ENCODE measurements at regions not wholly inside any gene's neighbourhood (a gene's known extent, or its start where the extent isn't known, plus 50 kb on each side); places are given as distances from the start of the nearest gene placed in this dataset.

DNA sequence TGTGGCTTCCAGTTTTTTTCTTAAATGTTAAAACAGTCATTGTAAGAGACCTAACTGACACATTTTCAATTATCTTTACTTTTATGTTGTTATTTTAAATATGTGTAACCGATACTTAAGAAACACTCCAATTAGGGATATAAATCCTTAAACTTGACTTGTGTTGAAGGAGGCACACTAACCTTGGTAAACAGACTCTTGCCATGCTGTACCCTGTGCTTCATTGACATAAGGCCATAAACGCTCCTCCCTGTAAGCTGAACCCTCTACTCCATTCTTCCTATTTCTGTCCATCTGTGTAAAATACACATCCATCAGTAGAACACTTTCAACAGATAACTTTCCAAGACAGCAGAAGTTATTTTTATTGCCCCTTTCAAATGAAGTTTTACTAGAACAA, 780.5 kb upstream of the FAM98A start:
- Histone ChIP-seq H3K9me3 (ENCODE audit: control insufficient read depth in 5 of 5, low read length in 5 of 5) (no peaks in the 10 kb centered on the region), H3K4me1 (ENCODE audit: control insufficient read depth in 5 of 5, insufficient read depth in 5 of 5, low read length in 5 of 5) (no peaks in the 10 kb centered on the region), H3K4me3 (ENCODE audit: low read depth in 1 of 5, low read length in 5 of 5) (no peak overlapping the region), H3K27me3 (ENCODE audit: control insufficient read depth in 5 of 5, insufficient read depth in 4 of 5, low read length in 5 of 5) (no peaks in the 10 kb centered on the region), H3K27ac (ENCODE audit: low read depth, low read length) (no peak overlapping the region), H3K36me3 (ENCODE audit: control insufficient read depth in 5 of 5, insufficient read depth in 5 of 5, low read length in 5 of 5) (no peaks in the 10 kb centered on the region), H3K9ac (ENCODE audit: low read length in 5 of 5) (no peak overlapping the region)

GRCh38 chr2:34373586-34374233, 774.6 kb upstream of the FAM98A start:
- H3K36me3 ChIP-seq (ENCODE audit: control insufficient read depth in 5 of 5, insufficient read depth in 5 of 5, low read length in 5 of 5): no peaks in the 10 kb centered on the region
- no peak overlapping the region for H3K4me3 ChIP-seq (ENCODE audit: low read depth in 1 of 5, low read length in 5 of 5)
- H3K27me3 ChIP-seq (ENCODE audit: control insufficient read depth in 5 of 5, insufficient read depth in 4 of 5, low read length in 5 of 5): no peaks in the 10 kb centered on the region
- no peaks in the 10 kb centered on the region for H3K4me1 ChIP-seq (ENCODE audit: control insufficient read depth in 5 of 5, insufficient read depth in 5 of 5, low read length in 5 of 5)
- no peak overlapping the region for H3K9ac ChIP-seq (ENCODE audit: low read length in 5 of 5)
- H3K9me3 ChIP-seq (ENCODE audit: control insufficient read depth in 5 of 5, low read length in 5 of 5): no peaks in the 10 kb centered on the region
- no peak overlapping the region for H3K27ac ChIP-seq (ENCODE audit: low read depth, low read length)

DNA sequence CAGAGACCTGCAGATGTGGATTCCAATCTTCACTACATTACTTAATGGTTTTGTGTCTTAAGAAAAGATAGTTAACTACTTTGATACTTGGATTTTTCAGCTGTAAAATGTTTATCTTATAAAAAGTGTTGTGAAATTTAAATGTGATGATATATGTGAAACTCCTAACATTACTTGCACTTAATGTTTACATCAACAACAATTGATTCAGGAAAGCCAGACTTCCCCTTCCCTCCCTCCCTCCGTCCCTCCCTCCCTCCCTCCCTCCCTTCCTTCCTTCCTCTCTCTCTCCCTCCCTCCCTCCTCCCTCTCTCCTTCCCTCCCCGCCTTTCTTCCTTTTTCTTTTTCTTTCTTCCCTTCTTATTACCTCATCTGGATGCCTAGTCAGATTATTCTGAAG, 773.9 kb upstream of the FAM98A start:
- Histone ChIP-seq H3K9me3 (ENCODE audit: control insufficient read depth in 5 of 5, low read length in 5 of 5) (no peaks in the 10 kb centered on the region), H3K4me1 (ENCODE audit: control insufficient read depth in 5 of 5, insufficient read depth in 5 of 5, low read length in 5 of 5) (no peaks in the 10 kb centered on the region), H3K36me3 (ENCODE audit: control insufficient read depth in 5 of 5, insufficient read depth in 5 of 5, low read length in 5 of 5) (no peaks in the 10 kb centered on the region), H3K27me3 (ENCODE audit: control insufficient read depth in 5 of 5, insufficient read depth in 4 of 5, low read length in 5 of 5) (no peaks in the 10 kb centered on the region), H3K4me3 (ENCODE audit: low read depth in 1 of 5, low read length in 5 of 5) (no peak overlapping the region), H3K9ac (ENCODE audit: low read length in 5 of 5) (no peak overlapping the region), H3K27ac (ENCODE audit: low read depth, low read length) (no peak overlapping the region)

GRCh38 chr2:34371711-34372110, 772.6 kb upstream of the FAM98A start:
- H3K27me3 ChIP-seq (ENCODE audit: control insufficient read depth in 5 of 5, insufficient read depth in 4 of 5, low read length in 5 of 5): no peaks in the 10 kb centered on the region
- H3K9ac ChIP-seq (ENCODE audit: low read length in 5 of 5): no peak overlapping the region
- H3K4me1 ChIP-seq (ENCODE audit: control insufficient read depth in 5 of 5, insufficient read depth in 5 of 5, low read length in 5 of 5): no peaks in the 10 kb centered on the region
- no peaks in the 10 kb centered on the region for H3K9me3 ChIP-seq (ENCODE audit: control insufficient read depth in 5 of 5, low read length in 5 of 5)
- no peaks in the 10 kb centered on the region for H3K36me3 ChIP-seq (ENCODE audit: control insufficient read depth in 5 of 5, insufficient read depth in 5 of 5, low read length in 5 of 5)
- no peak overlapping the region for H3K27ac ChIP-seq (ENCODE audit: low read depth, low read length)
- H3K4me3 ChIP-seq (ENCODE audit: low read depth in 1 of 5, low read length in 5 of 5): no peak overlapping the region

GRCh38 chr2:34368304-34368703, 769.2 kb upstream of the FAM98A start:
- no peak overlapping the region for H3K4me3 ChIP-seq (ENCODE audit: low read depth in 1 of 5, low read length in 5 of 5)
- no peak overlapping the region for H3K27ac ChIP-seq (ENCODE audit: low read depth, low read length)
- no peaks in the 10 kb centered on the region for H3K4me1 ChIP-seq (ENCODE audit: control insufficient read depth in 5 of 5, insufficient read depth in 5 of 5, low read length in 5 of 5)
- no peak overlapping the region for H3K9ac ChIP-seq (ENCODE audit: low read length in 5 of 5)
- H3K36me3 ChIP-seq (ENCODE audit: control insufficient read depth in 5 of 5, insufficient read depth in 5 of 5, low read length in 5 of 5): no peaks in the 10 kb centered on the region
- no peaks in the 10 kb centered on the region for H3K9me3 ChIP-seq (ENCODE audit: control insufficient read depth in 5 of 5, low read length in 5 of 5)
- H3K27me3 ChIP-seq (ENCODE audit: control insufficient read depth in 5 of 5, insufficient read depth in 4 of 5, low read length in 5 of 5): no peaks in the 10 kb centered on the region

DNA sequence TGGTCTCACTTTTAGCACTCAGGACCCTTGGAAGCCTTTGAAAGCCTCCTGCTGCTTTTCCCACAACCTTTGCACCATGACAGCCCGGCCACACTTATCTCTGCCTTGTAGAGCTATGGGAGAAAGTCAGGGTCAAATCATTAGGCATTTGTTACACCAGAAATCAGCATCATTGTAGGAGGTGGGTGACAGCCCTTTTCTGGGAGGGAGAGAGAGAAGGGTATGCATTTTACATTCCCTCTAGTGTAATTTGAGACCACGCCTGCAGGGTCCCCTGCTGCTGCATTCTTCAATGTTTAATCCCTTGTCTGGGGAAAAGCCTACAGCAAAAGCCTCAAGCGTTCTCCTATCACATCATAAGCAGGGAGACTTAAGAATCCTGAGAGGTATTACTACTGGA, 766.8 kb upstream of the FAM98A start:
- no peak overlapping the region for H3K27ac ChIP-seq (ENCODE audit: low read depth, low read length)
- no peaks in the 10 kb centered on the region for H3K4me1 ChIP-seq (ENCODE audit: control insufficient read depth in 5 of 5, insufficient read depth in 5 of 5, low read length in 5 of 5)
- H3K9me3 ChIP-seq (ENCODE audit: control insufficient read depth in 5 of 5, low read length in 5 of 5): no peaks in the 10 kb centered on the region
- H3K36me3 ChIP-seq (ENCODE audit: control insufficient read depth in 5 of 5, insufficient read depth in 5 of 5, low read length in 5 of 5): no peaks in the 10 kb centered on the region
- no peak overlapping the region for H3K9ac ChIP-seq (ENCODE audit: low read length in 5 of 5)
- H3K4me3 ChIP-seq (ENCODE audit: low read depth in 1 of 5, low read length in 5 of 5): no peak overlapping the region
- H3K27me3 ChIP-seq (ENCODE audit: control insufficient read depth in 5 of 5, insufficient read depth in 4 of 5, low read length in 5 of 5): no peaks in the 10 kb centered on the region

GRCh38 chr2:34365512-34365911, 766.4 kb upstream of the FAM98A start:
- Histone ChIP-seq H3K27me3 (ENCODE audit: control insufficient read depth in 5 of 5, insufficient read depth in 4 of 5, low read length in 5 of 5) (no peaks in the 10 kb centered on the region), H3K27ac (ENCODE audit: low read depth, low read length) (no peak overlapping the region), H3K9ac (ENCODE audit: low read length in 5 of 5) (no peak overlapping the region), H3K36me3 (ENCODE audit: control insufficient read depth in 5 of 5, insufficient read depth in 5 of 5, low read length in 5 of 5) (no peaks in the 10 kb centered on the region), H3K9me3 (ENCODE audit: control insufficient read depth in 5 of 5, low read length in 5 of 5) (no peaks in the 10 kb centered on the region), H3K4me1 (ENCODE audit: control insufficient read depth in 5 of 5, insufficient read depth in 5 of 5, low read length in 5 of 5) (no peaks in the 10 kb centered on the region), H3K4me3 (ENCODE audit: low read depth in 1 of 5, low read length in 5 of 5) (no peak overlapping the region)

- H3K27me3 ChIP-seq (ENCODE audit: control insufficient read depth in 5 of 5, insufficient read depth in 4 of 5, low read length in 5 of 5): no peaks in the 10 kb centered on the region
- no peaks in the 10 kb centered on the region for H3K9me3 ChIP-seq (ENCODE audit: control insufficient read depth in 5 of 5, low read length in 5 of 5)
- H3K36me3 ChIP-seq (ENCODE audit: control insufficient read depth in 5 of 5, insufficient read depth in 5 of 5, low read length in 5 of 5): no peaks in the 10 kb centered on the region
- H3K4me1 ChIP-seq (ENCODE audit: control insufficient read depth in 5 of 5, insufficient read depth in 5 of 5, low read length in 5 of 5): no peaks in the 10 kb centered on the region
- H3K27ac ChIP-seq (ENCODE audit: low read depth, low read length): no peak overlapping the region
- H3K4me3 ChIP-seq (ENCODE audit: low read depth in 1 of 5, low read length in 5 of 5): no peak overlapping the region
- no peak overlapping the region for H3K9ac ChIP-seq (ENCODE audit: low read length in 5 of 5)
Measured at GRCh38 chr2:34353509-34354113, 754.5 kb upstream of the FAM98A start.

GRCh38 chr2:34349527-34349926, 750.4 kb upstream of the FAM98A start:
- no peaks in the 10 kb centered on the region for H3K27me3 ChIP-seq (ENCODE audit: control insufficient read depth in 5 of 5, insufficient read depth in 4 of 5, low read length in 5 of 5)
- no peak overlapping the region for H3K27ac ChIP-seq (ENCODE audit: low read depth, low read length)
- no peaks in the 10 kb centered on the region for H3K9me3 ChIP-seq (ENCODE audit: control insufficient read depth in 5 of 5, low read length in 5 of 5)
- no peak overlapping the region for H3K4me3 ChIP-seq (ENCODE audit: low read depth in 1 of 5, low read length in 5 of 5)
- no peak overlapping the region for H3K9ac ChIP-seq (ENCODE audit: low read length in 5 of 5)
- no peaks in the 10 kb centered on the region for H3K4me1 ChIP-seq (ENCODE audit: control insufficient read depth in 5 of 5, insufficient read depth in 5 of 5, low read length in 5 of 5)
- no peaks in the 10 kb centered on the region for H3K36me3 ChIP-seq (ENCODE audit: control insufficient read depth in 5 of 5, insufficient read depth in 5 of 5, low read length in 5 of 5)

- Histone ChIP-seq H3K27ac (ENCODE audit: low read depth, low read length) (no peak overlapping the region), H3K36me3 (ENCODE audit: control insufficient read depth in 5 of 5, insufficient read depth in 5 of 5, low read length in 5 of 5) (no peaks in the 10 kb centered on the region), H3K4me1 (ENCODE audit: control insufficient read depth in 5 of 5, insufficient read depth in 5 of 5, low read length in 5 of 5) (no peaks in the 10 kb centered on the region), H3K9me3 (ENCODE audit: control insufficient read depth in 5 of 5, low read length in 5 of 5) (no peaks in the 10 kb centered on the region), H3K4me3 (ENCODE audit: low read depth in 1 of 5, low read length in 5 of 5) (no peak overlapping the region), H3K9ac (ENCODE audit: low read length in 5 of 5) (no peak overlapping the region), H3K27me3 (ENCODE audit: control insufficient read depth in 5 of 5, insufficient read depth in 4 of 5, low read length in 5 of 5) (no peaks in the 10 kb centered on the region)
Measured at GRCh38 chr2:34345030-34345429, 745.9 kb upstream of the FAM98A start.

All from subcutaneous abdominal adipose tissue (tissue), 5 donors.